NCI-H2029 (cell line): ENCODE measurements at regions not wholly inside any gene's neighbourhood (a gene's known extent, or its start where the extent isn't known, plus 50 kb on each side); places are given as distances from the start of the nearest gene placed in this dataset.

ENCODE experiments used
- DNase-seq: peaks from one replicate; lab custom pipeline; 2025; lab: John Stamatoyannopoulos, UW

GRCh38 chr2:37471994-37472393 is 127.6 kb downstream of the QPCT start:
- DNase-seq, result no peak

GRCh38 chr2:37472959-37473358 is 128.5 kb downstream of the QPCT start:
- DNase-seq, result peak; percentile 92

GRCh38 chr2:37476411-37476810 is 132.0 kb downstream of the QPCT start:
- DNase-seq, result no peak

- no peak for DNase-seq
Measured at GRCh38 chr2:37477921-37478320, 133.5 kb downstream of the QPCT start.

- DNase-seq, result no peak
Measured at GRCh38 chr2:37481244-37481643, 136.8 kb downstream of the QPCT start.

GRCh38 chr2:37489041-37489456 is 144.6 kb downstream of the QPCT start:
- no peak for DNase-seq

- DNase-seq, result no peak
Measured at GRCh38 chr2:37489536-37489935, 145.1 kb downstream of the QPCT start.

GRCh38 chr2:37493425-37493824 is 149.0 kb downstream of the QPCT start:
- no peak for DNase-seq

- DNase-seq, result no peak
Measured at GRCh38 chr2:37499113-37499512, 154.7 kb downstream of the QPCT start.

- no peak for DNase-seq
Measured at GRCh38 chr2:37500031-37500430, 155.6 kb downstream of the QPCT start.

- no peak for DNase-seq
Measured at GRCh38 chr2:37501113-37501512, 156.7 kb downstream of the QPCT start.

- no peak for DNase-seq
Measured at GRCh38 chr2:37506407-37507050, 162.1 kb downstream of the QPCT start.

- DNase-seq, result no peak
Measured at GRCh38 chr2:37507051-37507410, 162.6 kb downstream of the QPCT start.

GRCh38 chr2:37507703-37508102 is 163.3 kb downstream of the QPCT start:
- DNase-seq, result no peak

- DNase-seq, result no peak
Measured at GRCh38 chr2:37512971-37513370, 158.5 kb downstream of the CDC42EP3 start.

- no peak for DNase-seq
Measured at GRCh38 chr2:37523814-37524362, 147.6 kb downstream of the CDC42EP3 start.

GRCh38 chr2:37526323-37526722 is 145.1 kb downstream of the CDC42EP3 start:
- no peak for DNase-seq

- DNase-seq, result no peak
Measured at GRCh38 chr2:37526856-37527255, 144.6 kb downstream of the CDC42EP3 start.

- peak; percentile 39 for DNase-seq
Measured at GRCh38 chr2:37527361-37527760, 144.1 kb downstream of the CDC42EP3 start.

- DNase-seq, result no peak
Measured at GRCh38 chr2:37529830-37530415, 141.5 kb downstream of the CDC42EP3 start.

GRCh38 chr2:37532503-37532902 is 138.9 kb downstream of the CDC42EP3 start:
- DNase-seq, result no peak

- DNase-seq, result no peak
Measured at GRCh38 chr2:37537316-37537715, 134.1 kb downstream of the CDC42EP3 start.

- DNase-seq, result no peak
Measured at GRCh38 chr2:37541516-37541915, 129.9 kb downstream of the CDC42EP3 start.
